Activated T-helper 17 cell treated with anti-CD3 and anti-CD28 coated beads, Interleukin-2, amount 50 U/mL, for 72 hours (primary cell): ENCODE measurements at regions not wholly inside any gene's neighbourhood (a gene's known extent, or its start where the extent isn't known, plus 50 kb on each side); places are given as distances from the start of the nearest gene placed in this dataset.
"Not testable (repeated sequence)": the region's sequence is repeated elsewhere in the genome, so short reads cannot be mapped to it uniquely, and the experiment has no call there.

Experiments
- ATAC-seq: fragments of 150-1000 bp; cut with Tn5 transposase; replicated peaks from 2 replicates; pipeline ENCODE4 v1.10.0; 2021; ENCODE audit warnings: mild to moderate bottlenecking, moderate library complexity
- H3K27ac Mint-ChIP-seq: one replicate; pipeline ENCODE4 v1.8.0; 2022; ENCODE audit warnings: mixed read lengths
- H3K27me3 Mint-ChIP-seq: one replicate; pipeline ENCODE4 v1.8.0; 2022; ENCODE audit warnings: mixed read lengths
- H3K36me3 Mint-ChIP-seq: one replicate; pipeline ENCODE4 v1.8.0; 2022; ENCODE audit warnings: low read depth, mild to moderate bottlenecking, mixed read lengths
- H3K4me1 Mint-ChIP-seq: one replicate; pipeline ENCODE4 v1.8.0; 2022; ENCODE audit warnings: mixed read lengths
- H3K4me3 Mint-ChIP-seq: one replicate; pipeline ENCODE4 v1.8.0; 2022; ENCODE audit warnings: mild to moderate bottlenecking, mixed read lengths
- H3K9me3 Mint-ChIP-seq: one replicate; pipeline ENCODE4 v1.8.0; 2022; ENCODE audit warnings: mixed read lengths

DNA sequence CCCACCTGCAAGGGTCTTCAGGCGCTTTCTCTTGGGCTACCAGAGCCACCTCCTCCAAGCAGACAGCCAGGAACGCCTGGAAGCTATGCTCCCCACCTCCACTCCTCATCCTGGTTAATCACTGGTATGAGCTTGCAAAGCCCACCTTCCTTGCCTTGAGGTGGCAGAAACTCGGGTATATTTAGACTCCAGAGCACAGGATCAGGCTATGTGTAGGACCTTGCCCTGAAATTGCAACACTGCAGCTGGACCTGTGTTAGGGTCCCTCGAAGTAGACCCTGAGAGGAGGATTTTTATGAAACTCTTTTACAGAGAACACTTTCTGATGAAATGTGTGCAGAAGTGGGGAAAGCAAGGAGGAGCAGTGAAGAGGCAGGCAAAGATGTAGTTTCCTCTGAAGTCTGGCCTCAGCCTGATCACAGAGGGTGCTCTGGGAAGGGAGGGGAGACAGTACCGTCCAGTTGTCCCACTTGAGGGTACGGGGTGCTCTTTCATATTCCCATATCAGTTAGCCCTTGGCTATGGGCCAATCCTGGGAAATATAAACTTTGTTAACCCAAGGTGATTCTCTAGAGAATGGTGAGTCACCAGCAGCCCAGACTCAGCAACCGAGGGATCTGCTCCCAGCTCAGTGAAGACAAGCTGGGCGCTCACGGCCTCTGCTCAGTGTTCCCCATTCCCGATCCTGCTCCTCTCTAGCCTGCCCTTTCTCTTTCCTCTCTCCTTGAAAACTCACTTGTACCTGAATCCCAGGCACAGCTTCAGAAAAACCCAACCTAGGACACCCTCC is 157.9 kb downstream of the UQCRFS1 start:
- H3K4me1 Mint-ChIP-seq = no peaks in the 10 kb centered on the region
- no peak for ATAC-seq
- no peak overlapping the region for H3K27ac Mint-ChIP-seq
- H3K36me3 Mint-ChIP-seq = no peaks in the 10 kb centered on the region
- H3K27me3 Mint-ChIP-seq = peaks cover 6% of the 10 kb centered on the region
- no peaks in the 10 kb centered on the region for H3K9me3 Mint-ChIP-seq
- no peak overlapping the region for H3K4me3 Mint-ChIP-seq

DNA sequence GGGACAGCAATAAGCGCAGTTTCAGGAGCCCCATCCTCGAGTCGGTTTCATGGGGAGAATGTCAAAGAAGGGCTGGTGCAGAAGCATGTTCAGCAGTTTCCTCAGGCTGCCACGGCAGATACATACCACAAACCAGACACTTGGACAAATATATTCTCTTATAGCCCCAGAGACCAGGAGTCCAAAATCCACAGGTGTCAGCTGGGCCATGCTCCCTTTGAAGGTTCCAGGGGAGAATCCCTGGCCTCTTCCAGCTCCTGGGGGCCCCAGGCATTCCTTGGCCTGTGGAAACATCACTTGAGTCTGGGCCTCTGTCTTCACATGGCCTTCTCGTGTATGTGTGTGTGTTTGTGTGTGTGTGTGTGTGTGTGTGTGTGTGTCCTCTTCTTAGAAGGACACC is 164.1 kb downstream of the UQCRFS1 start:
- no peaks in the 10 kb centered on the region for H3K36me3 Mint-ChIP-seq
- H3K27ac Mint-ChIP-seq = no peak overlapping the region
- no peaks in the 10 kb centered on the region for H3K9me3 Mint-ChIP-seq
- H3K4me3 Mint-ChIP-seq = no peak overlapping the region
- peaks cover 6% of the 10 kb centered on the region for H3K27me3 Mint-ChIP-seq
- no peak for ATAC-seq
- H3K4me1 Mint-ChIP-seq = no peaks in the 10 kb centered on the region

DNA sequence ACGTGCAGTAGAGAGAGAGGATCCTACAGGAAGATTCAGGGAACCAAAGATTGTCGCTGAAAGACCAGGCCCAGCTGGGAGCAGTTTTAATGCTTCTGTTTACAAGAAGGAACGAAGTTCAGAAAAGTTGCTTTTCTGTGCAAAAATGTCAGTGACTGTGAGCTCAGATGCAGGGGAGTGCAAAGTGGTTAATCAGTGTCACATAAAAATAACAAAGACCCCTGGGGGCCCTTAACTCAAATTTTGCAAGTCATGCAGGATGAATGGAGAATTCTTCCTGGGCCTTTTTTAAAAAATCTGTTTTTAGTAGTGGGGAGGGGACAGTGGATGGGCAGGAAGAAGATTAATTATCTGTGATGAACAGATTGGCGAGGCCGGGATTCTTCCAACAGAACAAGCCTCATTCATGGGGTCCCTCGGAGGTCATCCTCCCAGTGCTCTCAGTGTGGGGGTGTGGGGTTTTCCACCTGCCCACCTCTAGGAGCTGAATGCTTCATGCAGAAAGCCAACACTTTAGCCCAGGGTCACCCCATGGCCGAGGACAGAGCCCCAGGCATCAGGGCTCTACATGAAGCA is 167.2 kb downstream of the UQCRFS1 start:
- no peaks in the 10 kb centered on the region for H3K36me3 Mint-ChIP-seq
- H3K9me3 Mint-ChIP-seq = no peaks in the 10 kb centered on the region
- no peak overlapping the region for H3K4me3 Mint-ChIP-seq
- H3K27me3 Mint-ChIP-seq = peaks cover 9% of the 10 kb centered on the region
- H3K4me1 Mint-ChIP-seq = no peaks in the 10 kb centered on the region
- no peak overlapping the region for H3K27ac Mint-ChIP-seq
- ATAC-seq = no peak

DNA sequence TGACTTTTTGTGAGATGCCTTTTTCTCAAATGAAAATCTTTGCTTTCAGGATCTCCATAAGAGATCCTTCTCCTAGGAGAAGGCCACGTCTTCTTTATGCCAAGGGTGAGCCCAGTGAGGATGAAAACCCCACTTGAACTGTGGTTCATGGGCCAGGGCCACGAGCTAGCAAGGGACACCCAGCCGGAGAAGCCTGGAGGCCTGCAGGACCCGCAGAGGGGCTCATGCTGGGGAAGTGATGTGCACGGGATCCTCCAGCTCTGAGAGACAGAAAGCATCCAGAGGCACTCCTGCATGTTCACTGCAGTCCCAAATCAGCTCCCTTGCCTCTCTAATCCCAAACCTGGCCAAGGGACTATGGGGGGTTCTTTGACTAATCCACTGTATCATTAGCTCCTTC is 168.9 kb downstream of the UQCRFS1 start:
- no peaks in the 10 kb centered on the region for H3K9me3 Mint-ChIP-seq
- no peak overlapping the region for H3K4me3 Mint-ChIP-seq
- H3K36me3 Mint-ChIP-seq = no peaks in the 10 kb centered on the region

DNA sequence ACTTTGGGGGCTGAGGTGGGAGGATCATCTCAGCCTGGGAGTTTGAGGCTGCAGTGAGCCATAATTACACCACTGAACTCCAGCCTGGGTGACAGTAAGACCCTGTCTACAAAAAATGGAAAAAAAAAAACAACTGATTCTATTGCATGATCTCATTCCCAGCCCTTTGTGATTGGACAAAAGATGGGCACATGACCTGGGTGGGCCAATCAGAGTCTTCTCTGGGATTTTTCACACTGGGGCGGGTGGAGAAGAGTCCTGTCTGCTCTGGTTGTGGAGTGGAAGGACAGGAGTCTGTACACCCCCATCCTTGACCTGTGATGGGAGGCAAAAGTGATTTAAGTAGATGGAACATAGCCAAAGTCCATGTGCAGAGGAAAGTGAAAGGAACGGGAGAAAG is 170.5 kb downstream of the UQCRFS1 start:
- Mint-ChIP-seq H3K9me3 (no peaks in the 10 kb centered on the region), H3K36me3 (no peaks in the 10 kb centered on the region), H3K4me1 (no peaks in the 10 kb centered on the region), H3K4me3 (no peak overlapping the region), H3K27me3 (peaks cover 15% of the 10 kb centered on the region), H3K27ac (no peak overlapping the region)
- ATAC-seq = no peak

More for the DNA sequence above, 168.9 kb downstream of the UQCRFS1 start:
- no peak overlapping the region for H3K27ac Mint-ChIP-seq
- no peaks in the 10 kb centered on the region for H3K4me1 Mint-ChIP-seq
- ATAC-seq = no peak
- peaks cover 11% of the 10 kb centered on the region for H3K27me3 Mint-ChIP-seq

DNA sequence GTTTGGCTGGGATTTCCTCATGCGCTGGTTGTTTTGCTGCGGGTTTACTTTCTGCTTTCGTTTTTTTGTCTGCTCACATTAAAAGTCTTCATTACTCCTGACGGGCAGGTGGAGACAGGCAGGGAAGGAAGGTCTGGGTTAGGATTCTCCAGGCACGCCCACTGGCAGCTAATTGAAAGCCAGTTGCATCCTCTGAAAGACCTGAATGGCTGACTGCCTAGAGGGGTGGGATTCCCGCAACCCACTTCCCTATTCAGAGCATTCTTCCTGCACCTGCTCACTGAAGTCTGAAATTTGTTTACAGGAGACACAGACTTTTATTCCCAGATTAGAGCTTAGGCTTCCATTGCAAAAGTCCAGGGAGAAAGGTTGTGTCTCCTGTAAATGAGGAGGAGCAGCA is 172.0 kb downstream of the UQCRFS1 start:
- no peak overlapping the region for H3K27ac Mint-ChIP-seq
- H3K4me3 Mint-ChIP-seq = no peak overlapping the region
- no peaks in the 10 kb centered on the region for H3K4me1 Mint-ChIP-seq
- peaks cover 15% of the 10 kb centered on the region for H3K27me3 Mint-ChIP-seq
- ATAC-seq = no peak
- no peaks in the 10 kb centered on the region for H3K36me3 Mint-ChIP-seq
- no peaks in the 10 kb centered on the region for H3K9me3 Mint-ChIP-seq

DNA sequence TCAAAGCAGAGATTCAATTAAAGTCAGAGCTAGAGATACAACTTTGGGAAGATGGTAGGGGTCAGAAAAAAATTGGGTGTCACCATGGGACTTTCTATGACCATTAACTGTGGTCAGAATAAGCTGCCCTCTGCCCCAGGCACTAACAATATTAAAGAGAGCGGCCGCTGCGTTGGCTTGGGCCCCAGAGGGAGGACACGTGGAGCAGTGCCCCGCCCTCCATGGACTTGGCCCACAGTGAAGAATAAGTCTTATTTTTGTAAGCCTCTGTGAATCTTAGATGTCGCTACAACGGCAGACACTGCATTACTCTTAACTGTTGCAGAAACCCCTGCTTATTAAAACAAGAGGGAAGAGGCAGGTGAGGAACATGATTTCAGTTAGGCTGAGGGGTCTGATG is 172.7 kb downstream of the UQCRFS1 start:
- no peak overlapping the region for H3K4me3 Mint-ChIP-seq
- H3K36me3 Mint-ChIP-seq = no peaks in the 10 kb centered on the region
- no peak for ATAC-seq
- H3K27me3 Mint-ChIP-seq = peaks cover 15% of the 10 kb centered on the region
- no peak overlapping the region for H3K27ac Mint-ChIP-seq
- no peaks in the 10 kb centered on the region for H3K4me1 Mint-ChIP-seq
- no peaks in the 10 kb centered on the region for H3K9me3 Mint-ChIP-seq

DNA sequence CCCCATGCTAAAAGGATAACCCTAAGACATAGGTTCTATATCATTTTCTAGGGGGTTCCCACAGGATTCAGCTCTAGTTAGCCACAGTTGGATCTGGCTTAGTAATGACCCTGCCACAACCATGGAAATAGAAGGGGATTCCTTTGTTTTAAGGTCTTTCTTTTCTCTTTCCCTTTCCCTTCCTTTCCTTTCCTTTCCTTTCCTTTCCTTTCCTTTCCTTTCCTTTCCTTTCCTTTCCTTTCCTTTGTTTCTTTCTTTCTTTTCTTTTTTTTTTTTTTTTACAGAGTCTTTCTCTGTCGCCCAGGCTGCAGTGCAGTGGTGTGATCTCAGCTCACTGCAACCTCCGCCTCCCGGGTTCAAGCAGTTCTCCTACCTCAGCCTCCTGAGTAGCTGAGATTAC is 173.9 kb downstream of the UQCRFS1 start:
- peaks cover 15% of the 10 kb centered on the region for H3K27me3 Mint-ChIP-seq
- H3K4me3 Mint-ChIP-seq, H3K27ac Mint-ChIP-seq, ATAC-seq, H3K9me3 Mint-ChIP-seq, H3K4me1 Mint-ChIP-seq, H3K36me3 Mint-ChIP-seq: not testable (repeated sequence)

DNA sequence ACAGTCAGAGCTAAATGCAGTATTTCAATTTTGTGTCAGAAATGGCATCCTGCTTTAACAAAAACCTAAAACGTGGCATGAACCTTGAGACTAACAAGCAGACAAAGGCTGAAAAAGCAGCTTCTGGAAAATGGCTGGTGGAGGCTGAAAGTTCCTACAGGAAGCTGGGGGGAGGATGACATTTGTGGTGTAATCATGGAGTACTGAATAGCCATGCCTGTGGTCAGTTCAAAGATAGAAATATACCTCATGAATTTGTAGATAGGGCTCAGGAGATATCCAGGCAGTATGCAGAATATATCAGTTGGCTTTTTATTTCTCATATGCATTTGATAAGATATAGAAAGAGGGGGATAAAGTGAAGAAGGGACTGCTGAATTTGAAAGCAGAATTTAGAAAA is 181.7 kb downstream of the UQCRFS1 start:
- H3K27ac Mint-ChIP-seq = no peak overlapping the region
- H3K9me3 Mint-ChIP-seq = no peaks in the 10 kb centered on the region
- H3K36me3 Mint-ChIP-seq = no peaks in the 10 kb centered on the region
- no peak overlapping the region for H3K4me3 Mint-ChIP-seq
- H3K4me1 Mint-ChIP-seq = no peaks in the 10 kb centered on the region
- no peaks in the 10 kb centered on the region for H3K27me3 Mint-ChIP-seq
- no peak for ATAC-seq

DNA sequence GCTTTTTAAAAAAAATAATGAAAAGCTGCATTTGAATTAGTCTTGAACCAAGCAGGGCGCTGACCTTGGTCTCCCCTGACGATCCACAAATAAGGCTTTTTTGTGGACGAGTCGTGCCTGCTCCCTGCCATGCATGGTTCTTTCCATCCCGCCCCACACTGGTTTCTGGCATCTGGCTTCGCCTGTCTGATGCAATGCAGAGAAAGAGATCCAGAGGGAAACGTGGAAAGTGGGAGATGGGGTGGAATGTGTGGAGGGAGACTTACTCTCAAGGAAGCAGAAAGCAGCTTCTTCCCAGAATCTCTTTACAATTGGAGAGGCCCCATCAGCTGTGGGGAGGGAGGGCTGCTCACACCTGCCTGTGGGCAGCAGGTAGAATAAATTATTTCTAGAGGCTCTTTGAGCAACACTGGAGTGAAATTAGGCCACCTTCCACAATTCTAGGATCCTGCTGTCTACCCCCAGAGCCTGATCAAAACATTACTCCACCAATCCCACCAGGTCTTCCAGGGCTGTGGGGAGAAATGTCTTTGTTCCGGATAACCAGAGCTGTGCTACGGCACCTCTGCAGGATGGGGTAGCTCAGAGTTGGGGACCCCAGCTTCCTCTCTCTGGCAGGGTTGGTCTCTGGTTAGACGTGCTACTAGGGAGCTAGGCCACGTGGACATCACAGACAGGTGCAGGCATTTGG is 183.5 kb downstream of the UQCRFS1 start:
- Mint-ChIP-seq H3K4me1 (no peaks in the 10 kb centered on the region), H3K27me3 (no peaks in the 10 kb centered on the region), H3K36me3 (no peaks in the 10 kb centered on the region), H3K27ac (no peak overlapping the region), H3K4me3 (no peak overlapping the region), H3K9me3 (no peaks in the 10 kb centered on the region)
- ATAC-seq = no peak

DNA sequence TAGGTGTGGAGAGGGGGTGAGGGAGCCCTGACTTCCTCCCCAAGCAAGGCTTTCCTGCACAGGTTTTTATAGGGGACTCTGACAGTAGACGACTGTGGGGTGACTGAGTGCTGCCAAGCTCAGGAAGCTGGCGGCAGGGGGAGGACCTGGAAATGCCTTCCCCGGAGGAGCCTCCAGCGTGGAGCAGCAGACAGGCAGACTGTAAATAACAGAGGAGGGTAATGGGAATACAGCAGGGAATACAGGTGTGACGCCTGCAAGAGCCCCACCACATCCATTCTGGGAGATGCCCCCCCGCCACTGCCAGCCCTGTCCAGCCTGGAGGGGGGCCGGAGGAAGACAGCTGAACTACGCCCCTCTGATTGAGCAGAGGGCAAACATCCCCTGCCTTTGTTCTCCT is 190.4 kb downstream of the UQCRFS1 start:
- H3K4me1 Mint-ChIP-seq = no peaks in the 10 kb centered on the region
- no peak for ATAC-seq
- no peak overlapping the region for H3K27ac Mint-ChIP-seq
- peaks cover 3% of the 10 kb centered on the region for H3K27me3 Mint-ChIP-seq
- no peak overlapping the region for H3K4me3 Mint-ChIP-seq
- H3K36me3 Mint-ChIP-seq = no peaks in the 10 kb centered on the region
- H3K9me3 Mint-ChIP-seq = no peaks in the 10 kb centered on the region

DNA sequence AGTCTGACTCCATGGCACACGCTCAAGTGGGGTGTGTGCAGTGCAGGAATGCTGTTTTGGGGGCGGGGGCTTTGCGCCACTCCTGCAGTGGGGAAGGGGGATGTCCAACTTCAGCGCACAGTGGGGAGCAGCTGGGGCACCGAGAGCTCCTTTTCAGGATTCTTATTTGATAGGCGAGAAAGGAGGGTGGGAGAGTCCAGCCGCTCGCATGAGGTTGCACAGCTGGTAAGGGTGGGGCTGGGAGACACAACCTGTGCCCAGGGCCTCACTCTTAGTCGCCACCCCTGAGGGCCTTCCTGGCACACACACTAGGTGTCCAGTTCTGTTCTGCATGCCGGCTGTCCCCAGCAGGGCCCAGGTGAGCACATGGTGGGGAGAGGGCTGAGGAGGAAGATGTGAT is 190.8 kb downstream of the UQCRFS1 start:
- H3K36me3 Mint-ChIP-seq = no peaks in the 10 kb centered on the region
- H3K9me3 Mint-ChIP-seq = no peaks in the 10 kb centered on the region
- no peak for ATAC-seq
- peaks cover 3% of the 10 kb centered on the region for H3K27me3 Mint-ChIP-seq
- H3K4me3 Mint-ChIP-seq = no peak overlapping the region
- no peak overlapping the region for H3K27ac Mint-ChIP-seq
- no peaks in the 10 kb centered on the region for H3K4me1 Mint-ChIP-seq

DNA sequence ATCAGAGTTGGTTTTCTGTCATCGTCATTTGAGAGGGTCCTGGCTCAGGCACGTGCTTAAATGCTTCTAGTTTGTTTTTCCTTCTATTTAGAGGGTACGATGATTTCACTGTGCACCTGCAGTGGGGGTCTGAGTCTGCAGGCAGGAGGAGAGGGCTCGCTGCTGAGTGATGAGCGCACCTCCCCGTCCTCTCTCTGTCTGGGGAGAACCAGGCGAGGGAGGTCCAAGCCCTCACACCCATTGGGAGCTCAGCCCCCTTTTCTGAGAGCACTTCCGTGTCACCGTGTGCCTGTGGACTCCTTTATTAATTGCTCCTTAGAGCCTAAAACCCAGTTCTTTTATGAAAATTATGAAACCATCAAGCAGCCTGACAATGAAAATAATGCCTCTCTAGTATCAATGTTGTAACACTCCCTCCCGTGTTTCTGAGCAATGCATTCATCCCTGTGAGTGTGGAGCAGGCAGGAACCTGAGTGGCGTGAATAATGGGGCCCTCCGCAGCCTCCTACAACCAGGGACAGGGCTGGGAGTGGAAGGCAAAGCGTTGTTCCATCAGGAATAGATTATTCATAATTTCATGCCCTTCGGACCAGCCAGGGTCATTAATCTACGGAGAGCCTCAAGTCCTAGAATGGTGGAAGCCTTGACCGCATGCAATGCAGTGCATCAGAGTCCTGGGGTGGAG is 191.6 kb downstream of the UQCRFS1 start:
- Mint-ChIP-seq H3K27me3 (peaks cover 3% of the 10 kb centered on the region), H3K4me3 (no peak overlapping the region), H3K4me1 (no peaks in the 10 kb centered on the region), H3K36me3 (no peaks in the 10 kb centered on the region), H3K27ac (no peak overlapping the region), H3K9me3 (no peaks in the 10 kb centered on the region)
- ATAC-seq = no peak

DNA sequence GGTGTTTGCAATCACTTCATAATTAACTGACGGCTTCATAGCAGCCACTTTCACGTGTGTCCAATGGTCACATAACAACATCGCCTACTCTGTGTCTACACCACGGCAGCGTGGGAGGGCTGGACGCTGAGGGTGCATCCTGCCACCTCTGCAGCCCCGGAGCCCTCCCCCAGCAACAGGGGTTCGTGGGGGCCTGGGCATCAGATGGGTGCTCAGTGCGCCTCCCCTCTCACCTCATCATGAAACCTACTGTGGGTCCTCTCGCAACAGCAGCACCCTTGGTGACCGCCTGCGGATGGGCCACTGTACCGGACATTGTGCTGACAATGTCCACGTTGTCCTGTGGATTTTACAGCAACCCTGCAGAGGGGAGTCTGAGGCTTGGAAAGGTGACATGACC is 193.5 kb downstream of the UQCRFS1 start:
- Mint-ChIP-seq H3K4me1 (no peaks in the 10 kb centered on the region), H3K36me3 (no peaks in the 10 kb centered on the region), H3K27ac (no peak overlapping the region), H3K27me3 (peaks cover 3% of the 10 kb centered on the region), H3K4me3 (no peak overlapping the region), H3K9me3 (no peaks in the 10 kb centered on the region)
- ATAC-seq = no peak

DNA sequence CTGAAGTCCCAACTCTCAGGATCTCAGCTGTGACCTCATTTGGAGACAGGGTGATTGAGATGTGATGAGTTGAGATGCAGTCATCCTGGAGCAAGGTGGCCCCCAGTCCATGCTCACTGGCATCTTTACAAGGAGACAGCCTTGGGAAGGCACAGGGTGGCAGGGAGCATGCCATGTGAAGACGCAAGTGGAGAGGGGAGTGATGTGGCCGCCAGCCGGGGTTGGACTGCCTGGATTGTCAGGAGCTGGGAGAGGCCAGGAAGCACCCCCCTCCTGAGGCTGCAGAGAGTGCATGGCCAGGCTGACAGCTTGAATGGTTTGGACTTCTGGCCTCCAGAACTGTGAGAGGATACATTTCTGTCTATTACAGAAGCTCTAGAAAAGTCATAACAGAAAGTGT is 194.4 kb downstream of the UQCRFS1 start:
- H3K9me3 Mint-ChIP-seq = no peaks in the 10 kb centered on the region
- H3K36me3 Mint-ChIP-seq = no peaks in the 10 kb centered on the region
- H3K4me3 Mint-ChIP-seq = no peak overlapping the region
- no peaks in the 10 kb centered on the region for H3K4me1 Mint-ChIP-seq
- ATAC-seq = no peak
- peaks cover 3% of the 10 kb centered on the region for H3K27me3 Mint-ChIP-seq
- no peak overlapping the region for H3K27ac Mint-ChIP-seq
